Nephron progenitor cell (in vitro differentiated cells): ENCODE measurements at regions not wholly inside any gene's neighbourhood (a gene's known extent, or its start where the extent isn't known, plus 50 kb on each side); places are given as distances from the start of the nearest gene placed in this dataset.

Experiments
- DNase-seq: peaks from one replicate; pipeline ENCODE4 v3.0.0; 2021
- H3K27ac Mint-ChIP-seq: 2 replicates; pipeline ENCODE4 v1.8.0; 2021; ENCODE audit warnings: mild to moderate bottlenecking, moderate library complexity, mixed read lengths
- H3K27me3 Mint-ChIP-seq: 2 replicates; pipeline ENCODE4 v1.8.0; 2021; ENCODE audit warnings: mild to moderate bottlenecking, low read depth, mixed read lengths; ENCODE audit not compliant: poor library complexity
- H3K36me3 Mint-ChIP-seq: 2 replicates; pipeline ENCODE4 v1.8.0; 2021; ENCODE audit warnings: low read depth, mixed read lengths
- H3K4me1 Mint-ChIP-seq: 2 replicates; pipeline ENCODE4 v1.8.0; 2021; ENCODE audit warnings: mixed read lengths
- H3K4me3 Mint-ChIP-seq: 2 replicates; pipeline ENCODE4 v1.8.0; 2021; ENCODE audit warnings: mild to moderate bottlenecking, moderate library complexity, mixed read lengths
- H3K9me3 Mint-ChIP-seq: 2 replicates; pipeline ENCODE4 v1.8.0; 2021; ENCODE audit warnings: mild to moderate bottlenecking, moderate library complexity, mixed read lengths
- CTCF ChIP-seq: fragments of 200-600 bp; sonication (generic); IDR thresholded peaks from 2 replicates; pipeline ENCODE4 v1.5.0; 2021; ENCODE audit warnings: antibody characterized with exemption

GRCh38 chr1:10857687-10858086, 61.2 kb upstream of the CASZ1 start:
- Mint-ChIP-seq H3K4me3 (no peak overlapping the region), H3K27me3 (peaks cover 44% of the 10 kb centered on the region), H3K27ac (no peak overlapping the region), H3K36me3 (peaks cover 6% of the 10 kb centered on the region), H3K4me1 (peaks cover 25% of the 10 kb centered on the region), H3K9me3 (peaks cover 10% of the 10 kb centered on the region)
- no peak for TF ChIP-seq CTCF
- no peak for DNase-seq

GRCh38 chr1:10860218-10860617, 63.8 kb upstream of the CASZ1 start:
- H3K9me3 Mint-ChIP-seq = peaks cover 5% of the 10 kb centered on the region
- no peak overlapping the region for H3K27ac Mint-ChIP-seq
- peaks cover under 1% of the 10 kb centered on the region for H3K36me3 Mint-ChIP-seq
- H3K27me3 Mint-ChIP-seq = peaks cover 70% of the 10 kb centered on the region
- no peak for DNase-seq
- no peak for TF ChIP-seq CTCF
- H3K4me1 Mint-ChIP-seq = peaks cover 45% of the 10 kb centered on the region
- H3K4me3 Mint-ChIP-seq = no peak overlapping the region

- Mint-ChIP-seq H3K4me1 (peaks cover 50% of the 10 kb centered on the region), H3K4me3 (no peak overlapping the region), H3K9me3 (peaks cover under 1% of the 10 kb centered on the region), H3K27me3 (peaks cover 74% of the 10 kb centered on the region), H3K27ac (no peak overlapping the region), H3K36me3 (no peaks in the 10 kb centered on the region)
- no peak for DNase-seq
- no peak for TF ChIP-seq CTCF
These were observed 64.2 kb upstream of the CASZ1 start for GRCh38 chr1:10860682-10861081.

GRCh38 chr1:10861822-10862221, 65.4 kb upstream of the CASZ1 start:
- no peak for TF ChIP-seq CTCF
- Mint-ChIP-seq H3K27me3 (peaks cover 83% of the 10 kb centered on the region), H3K9me3 (no peaks in the 10 kb centered on the region), H3K4me1 (peaks cover 59% of the 10 kb centered on the region), H3K4me3 (no peak overlapping the region), H3K36me3 (no peaks in the 10 kb centered on the region), H3K27ac (no peak overlapping the region)
- DNase-seq = no peak

- Mint-ChIP-seq H3K4me3 (no peak overlapping the region), H3K36me3 (no peaks in the 10 kb centered on the region), H3K27ac (no peak overlapping the region), H3K27me3 (peaks cover 81% of the 10 kb centered on the region), H3K9me3 (no peaks in the 10 kb centered on the region), H3K4me1 (peaks cover 61% of the 10 kb centered on the region)
- TF ChIP-seq CTCF = no peak
- no peak for DNase-seq
These were observed 66.4 kb upstream of the CASZ1 start for GRCh38 chr1:10862743-10863335.

GRCh38 chr1:10863886-10864285, 67.4 kb upstream of the CASZ1 start:
- Mint-ChIP-seq H3K27ac (no peak overlapping the region), H3K4me1 (peaks cover 66% of the 10 kb centered on the region), H3K9me3 (no peaks in the 10 kb centered on the region), H3K36me3 (no peaks in the 10 kb centered on the region), H3K4me3 (peak overlapping the region; percentile 24), H3K27me3 (peaks cover 86% of the 10 kb centered on the region)
- TF ChIP-seq CTCF = no peak
- no peak for DNase-seq
